HG03025 (cell line): ENCODE measurements at regions not wholly inside any gene's neighbourhood (a gene's known extent, or its start where the extent isn't known, plus 50 kb on each side); places are given as distances from the start of the nearest gene placed in this dataset.

ENCODE experiments used
- ATAC-seq: cut with Tn5 transposase; IDR thresholded peaks from one replicate; pipeline ENCODE4 v1.9.1; 2021; ENCODE audit warnings: mild to moderate bottlenecking, moderate library complexity; ENCODE audit not compliant: unreplicated experiment, low FRiP score

- ATAC-seq: no peak
Measured at GRCh38 chr13:21316376-21316775, 139.9 kb downstream of the MRPL57 start.

- ATAC-seq: no peak
Measured at GRCh38 chr13:21318891-21319532, 140.1 kb downstream of the ZDHHC20 start.

- no peak for ATAC-seq
Measured at GRCh38 chr13:21319869-21320641, 139.0 kb downstream of the ZDHHC20 start.

- ATAC-seq: no peak
Measured at GRCh38 chr13:21320642-21321034, 138.5 kb downstream of the ZDHHC20 start.

- ATAC-seq: no peak
Measured at GRCh38 chr13:21321269-21321668, 137.8 kb downstream of the ZDHHC20 start.

DNA sequence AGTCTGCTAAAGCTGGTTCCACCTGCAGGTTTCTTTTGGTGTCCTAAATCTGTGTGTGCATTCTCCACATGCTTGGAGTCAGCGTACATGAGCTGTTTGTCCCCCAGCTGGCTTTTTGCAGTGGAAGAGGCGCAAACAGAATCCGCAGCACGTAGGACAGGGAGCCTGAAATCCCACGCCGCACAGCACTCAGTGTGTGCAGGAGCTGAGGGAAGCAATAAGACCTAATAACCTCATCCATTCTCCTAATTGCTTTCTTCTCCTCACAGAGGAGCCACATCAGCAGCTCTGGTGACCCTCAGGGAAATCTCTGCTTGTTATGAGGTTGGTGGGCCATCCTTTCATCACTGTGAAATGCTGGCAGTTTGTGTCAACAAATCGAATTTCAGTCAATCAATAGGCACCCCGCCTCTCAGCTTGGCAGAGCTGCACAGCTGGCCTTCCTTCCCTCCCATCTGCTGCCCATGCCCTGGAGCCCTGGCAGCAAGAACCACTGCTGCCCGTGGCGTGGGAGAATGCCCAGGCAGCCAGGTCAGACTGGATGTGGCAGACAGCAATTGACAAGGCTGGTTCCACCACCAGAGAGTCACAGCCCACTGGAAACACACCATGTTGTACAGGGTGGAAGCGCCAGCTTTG, 136.7 kb downstream of the ZDHHC20 start:
- no peak for ATAC-seq
